DOHH2 (cell line): ENCODE measurements at regions not wholly inside any gene's neighbourhood (a gene's known extent, or its start where the extent isn't known, plus 50 kb on each side); places are given as distances from the start of the nearest gene placed in this dataset.

Experiments
- H3F3A ChIP-seq: fragments of 200-600 bp; sonication (generic), shearing (Covaris generic); 2 replicates; pipeline ENCODE4 v1.6.0; 2016; ENCODE audit warnings: antibody characterized with exemption, mild to moderate bottlenecking; ENCODE audit not compliant: control insufficient read depth, insufficient read depth
- H3K27ac ChIP-seq: fragments of 200-600 bp; sonication (generic); 2 replicates; pipeline ENCODE4 v1.5.1; 2014; ENCODE audit warnings: low read depth, mild to moderate bottlenecking, low read length, moderate library complexity
- H3K27me3 ChIP-seq: fragments of 200-600 bp; sonication (generic); 2 replicates; pipeline ENCODE4 v1.6.1; 2014; ENCODE audit warnings: mild to moderate bottlenecking, low read length, mixed read lengths; ENCODE audit not compliant: control insufficient read depth
- H3K36me3 ChIP-seq: fragments of 200-600 bp; sonication (generic); 2 replicates; pipeline ENCODE4 v1.6.1; 2014; ENCODE audit warnings: mild to moderate bottlenecking, low read length, moderate library complexity, mixed read lengths; ENCODE audit not compliant: control insufficient read depth
- H3K4me1 ChIP-seq: fragments of 200-600 bp; sonication (generic); 2 replicates; pipeline ENCODE4 v1.6.1; 2014; ENCODE audit warnings: mild to moderate bottlenecking, low read length, mixed read lengths; ENCODE audit not compliant: control insufficient read depth
- H3K4me2 ChIP-seq: fragments of 200-600 bp; sonication (generic); 2 replicates; pipeline ENCODE4 v1.6.0; 2014; ENCODE audit warnings: mild to moderate bottlenecking, low read length, moderate library complexity
- H3K4me3 ChIP-seq: fragments of 200-600 bp; sonication (generic); 2 replicates; pipeline ENCODE4 v1.5.1; 2014; ENCODE audit warnings: mild to moderate bottlenecking, low read length, mixed read lengths
- H3K79me2 ChIP-seq: fragments of 200-600 bp; sonication (generic); 2 replicates; pipeline ENCODE4 v1.6.1; 2014; ENCODE audit warnings: mild to moderate bottlenecking, low read length, mixed read lengths; ENCODE audit not compliant: control insufficient read depth
- H3K9me2 ChIP-seq: fragments of 200-600 bp; sonication (generic); replicated peaks from 2 replicates; pipeline ENCODE4 v1.6.1; 2014; ENCODE audit warnings: mild to moderate bottlenecking, low read length, mixed read lengths; ENCODE audit not compliant: control insufficient read depth
- H3K9me3 ChIP-seq: fragments of 200-600 bp; sonication (generic); 2 replicates; pipeline ENCODE4 v1.6.1; 2014; ENCODE audit warnings: antibody characterized with exemption, low read length, mixed read lengths; ENCODE audit not compliant: control insufficient read depth, insufficient read depth
- H4K20me1 ChIP-seq: fragments of 200-600 bp; sonication (generic); 2 replicates; pipeline ENCODE4 v1.6.0; 2014; ENCODE audit warnings: low read depth, mild to moderate bottlenecking, antibody characterized with exemption, low read length, moderate library complexity; ENCODE audit not compliant: control insufficient read depth, insufficient read depth
- CTCF ChIP-seq: fragments of 200-600 bp; sonication (generic); IDR thresholded peaks from one replicate; pipeline ENCODE4 v1.5.1; 2014; ENCODE audit warnings: antibody characterized with exemption, mild to moderate bottlenecking, low read depth, low read length; ENCODE audit not compliant: poor library complexity, severe bottlenecking
- EZH2phosphoT487 ChIP-seq: fragments of 200-600 bp; sonication (generic); IDR thresholded peaks from 2 replicates; pipeline ENCODE4 v1.6.1; 2017; ENCODE audit warnings: borderline replicate concordance, mild to moderate bottlenecking, antibody characterized with exemption, low read length, moderate library complexity, mixed read lengths

DNA sequence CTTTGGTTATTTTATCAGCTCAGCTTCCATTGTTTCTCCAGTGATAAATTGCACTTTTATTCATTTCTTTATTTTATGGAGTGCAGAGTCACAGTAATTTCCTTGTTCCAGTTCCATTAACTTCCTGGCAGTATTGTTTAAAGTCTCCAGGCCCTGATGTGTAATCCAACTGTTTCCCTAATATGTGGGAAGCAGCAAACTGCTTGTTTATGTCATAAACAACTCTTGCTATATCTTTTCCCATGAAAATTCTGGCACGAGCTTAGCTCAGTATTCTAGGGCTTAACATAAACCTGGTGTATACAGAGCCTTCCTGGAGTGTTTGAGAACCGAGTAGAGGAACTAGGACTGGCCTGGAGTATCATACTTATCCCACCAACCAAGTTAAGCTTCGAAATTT is 83.5 kb upstream of the ARGLU1 start:
- H3K27me3 ChIP-seq, result no peaks in the 10 kb centered on the region

DNA sequence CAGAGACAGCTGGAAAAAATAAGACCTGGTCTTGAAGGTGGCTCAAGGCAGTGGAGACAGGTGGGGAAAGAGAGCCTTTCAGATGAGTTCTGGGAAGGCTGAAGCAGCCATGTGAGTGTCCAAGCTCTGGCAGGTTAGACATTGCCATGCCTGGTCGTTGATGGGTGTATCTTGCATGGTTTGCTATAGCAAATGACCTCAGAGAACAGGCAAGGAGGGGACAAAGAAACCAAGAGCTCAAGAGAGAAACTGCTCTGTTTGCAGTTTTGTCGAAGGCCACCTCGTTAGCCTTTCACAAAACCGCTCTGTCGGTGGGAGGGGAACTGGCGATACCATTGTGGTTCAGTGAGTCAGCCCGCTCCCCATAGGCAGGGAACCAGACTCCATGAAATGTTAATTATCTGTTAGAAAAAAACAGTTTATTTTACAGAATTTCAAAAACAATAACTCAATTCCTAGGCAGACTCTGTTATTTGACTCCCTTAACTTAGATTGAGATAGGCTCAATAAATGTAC is 82.8 kb upstream of the ARGLU1 start:
- H3K27ac ChIP-seq, result no peak overlapping the region
- no peaks in the 10 kb centered on the region for H3K27me3 ChIP-seq
- TF ChIP-seq EZH2phosphoT487 (no peak), CTCF (no peak)

More for the DNA sequence above, 83.5 kb upstream of the ARGLU1 start:
- Histone ChIP-seq H3K27ac (no peak overlapping the region), H3K9me2 (no peaks in the 10 kb centered on the region), H4K20me1 (no peaks in the 10 kb centered on the region), H3F3A (no peaks in the 10 kb centered on the region), H3K9me3 (no peaks in the 10 kb centered on the region), H3K4me2 (no peak overlapping the region), H3K4me3 (no peak overlapping the region), H3K4me1 (no peaks in the 10 kb centered on the region; the same call in 1 of the 2 replicates), H3K79me2 (no peaks in the 10 kb centered on the region), H3K36me3 (no peaks in the 10 kb centered on the region)
- no peak for TF ChIP-seq CTCF
- TF ChIP-seq EZH2phosphoT487, result no peak

DNA sequence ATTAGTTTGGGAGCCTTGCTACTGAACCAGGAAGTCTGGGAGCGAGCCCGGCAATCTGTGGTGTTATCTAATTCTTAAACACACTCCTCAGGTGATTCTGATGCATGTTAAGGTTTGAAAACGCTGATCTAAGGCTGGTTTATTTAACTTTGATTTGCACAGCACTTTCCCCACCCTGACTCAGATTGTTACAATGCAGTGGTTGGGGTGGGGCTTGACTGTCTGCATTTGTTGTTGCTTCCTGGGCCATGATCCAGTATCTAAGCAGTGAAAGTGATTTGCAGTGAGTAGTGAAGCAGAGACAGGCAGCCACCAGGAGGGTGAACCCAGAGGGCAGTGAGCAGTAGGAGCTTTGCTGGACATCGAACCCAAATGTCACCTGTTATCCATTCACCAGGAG is 81.6 kb upstream of the ARGLU1 start:
- Histone ChIP-seq H3K9me2 (no peaks in the 10 kb centered on the region), H3K9me3 (no peaks in the 10 kb centered on the region), H3K4me3 (no peak overlapping the region), H3K79me2 (no peaks in the 10 kb centered on the region), H3K27me3 (no peaks in the 10 kb centered on the region), H3K4me2 (no peak overlapping the region), H4K20me1 (no peaks in the 10 kb centered on the region), H3F3A (no peaks in the 10 kb centered on the region), H3K4me1 (no peaks in the 10 kb centered on the region), H3K27ac (no peak overlapping the region), H3K36me3 (no peaks in the 10 kb centered on the region)
- no peak for TF ChIP-seq EZH2phosphoT487
- TF ChIP-seq CTCF, result no peak

More for the DNA sequence above, 82.8 kb upstream of the ARGLU1 start:
- H3K36me3 ChIP-seq, result no peaks in the 10 kb centered on the region
- no peaks in the 10 kb centered on the region for H3K9me2 ChIP-seq
- no peaks in the 10 kb centered on the region for H3K79me2 ChIP-seq
- H4K20me1 ChIP-seq, result no peaks in the 10 kb centered on the region
- no peaks in the 10 kb centered on the region for H3K4me1 ChIP-seq
- no peak overlapping the region for H3K4me3 ChIP-seq
- no peaks in the 10 kb centered on the region for H3K9me3 ChIP-seq
- no peak overlapping the region for H3K4me2 ChIP-seq
- no peaks in the 10 kb centered on the region for H3F3A ChIP-seq
